ENCODE measurements at regions not wholly inside any gene's neighbourhood (a gene's known extent, or its start where the extent isn't known, plus 50 kb on each side); places are given as distances from the start of the nearest gene placed in this dataset.

GRCh38 chr20:55239269-55239668 lies 763.9 kb downstream of the DOK5 start:
- Histone ChIP-seq H3K27ac (no peak overlapping the region), H3K4me1 (no peaks in the 10 kb centered on the region), H3K9me3 (no peaks in the 10 kb centered on the region), H3K36me3 (no peaks in the 10 kb centered on the region), H3K4me3 (no peak overlapping the region), H3K27me3 (no peaks in the 10 kb centered on the region)
- WGBS, 2 donors (ENCODE audit: low coverage in 1 of 2): 71 to 83% methylated on average over 1 of the region's 1 CpG
- ATAC-seq: no peak
- TF ChIP-seq POLR2A (IDR thresholded peaks at IDR 0.05) (no peak), CTCF (IDR thresholded peaks at IDR 0.05) (no peak), POLR2AphosphoS5 (IDR thresholded peaks at IDR 0.05) (no peak), EP300 (IDR thresholded peaks at IDR 0.05) (no peak)

GRCh38 chr20:55232647-55233046 lies 757.3 kb downstream of the DOK5 start:
- no peak for ATAC-seq
- Histone ChIP-seq H3K4me3 (no peak overlapping the region), H3K27ac (no peak overlapping the region), H3K27me3 (no peaks in the 10 kb centered on the region), H3K9me3 (peaks cover 0 to under 1% (median 0%) of the 10 kb centered on the region in 3 donors), H3K36me3 (no peaks in the 10 kb centered on the region), H3K4me1 (no peaks in the 10 kb centered on the region)
- 71 to 82% methylated on average over 1 of the region's 1 CpG for WGBS, 2 donors (ENCODE audit: low coverage in 1 of 2)
- TF ChIP-seq CTCF (IDR thresholded peaks at IDR 0.05) (no peak), POLR2A (IDR thresholded peaks at IDR 0.05) (no peak), EP300 (IDR thresholded peaks at IDR 0.05) (no peak), POLR2AphosphoS5 (IDR thresholded peaks at IDR 0.05) (no peak)

GRCh38 chr20:55229451-55229850 lies 754.1 kb downstream of the DOK5 start:
- Histone ChIP-seq H3K4me1 (no peaks in the 10 kb centered on the region), H3K27me3 (no peaks in the 10 kb centered on the region), H3K9me3 (peaks cover 0 to 17% (median 0%) of the 10 kb centered on the region in 3 donors), H3K36me3 (no peaks in the 10 kb centered on the region), H3K4me3 (no peak overlapping the region), H3K27ac (no peak overlapping the region)
- no peak for ATAC-seq
- WGBS, 2 donors (ENCODE audit: low coverage in 1 of 2): 44 to 45% methylated on average over 1 of the region's 1 CpG
- TF ChIP-seq POLR2AphosphoS5 (IDR thresholded peaks at IDR 0.05) (no peak), CTCF (IDR thresholded peaks at IDR 0.05) (no peak), EP300 (IDR thresholded peaks at IDR 0.05) (no peak), POLR2A (IDR thresholded peaks at IDR 0.05) (no peak)

- no peak for ATAC-seq
- Histone ChIP-seq H3K4me1 (peaks cover 0 to 7% (median 0%) of the 10 kb centered on the region in 3 donors), H3K27me3 (no peaks in the 10 kb centered on the region), H3K4me3 (no peak overlapping the region), H3K9me3 (peaks cover 0 to 8% (median 0%) of the 10 kb centered on the region in 3 donors), H3K36me3 (no peaks in the 10 kb centered on the region), H3K27ac (no peak overlapping the region)
- TF ChIP-seq POLR2AphosphoS5 (IDR thresholded peaks at IDR 0.05) (no peak), EP300 (IDR thresholded peaks at IDR 0.05) (no peak), POLR2A (IDR thresholded peaks at IDR 0.05) (no peak), CTCF (IDR thresholded peaks at IDR 0.05) (no peak)
- 38 to 54% methylated on average over 8 of the region's 8 CpGs for WGBS, 2 donors (ENCODE audit: low coverage in 1 of 2)
These were observed 741.3 kb downstream of the DOK5 start for GRCh38 chr20:55216525-55217242.

GRCh38 chr20:55213653-55214052 lies 738.3 kb downstream of the DOK5 start:
- Histone ChIP-seq H3K9me3 (peaks cover 0 to 8% (median 0%) of the 10 kb centered on the region in 3 donors), H3K27me3 (no peaks in the 10 kb centered on the region), H3K36me3 (no peaks in the 10 kb centered on the region), H3K4me1 (peaks cover 0 to 7% (median 0%) of the 10 kb centered on the region in 3 donors), H3K27ac (no peak overlapping the region), H3K4me3 (no peak overlapping the region)
- no peak for ATAC-seq
- TF ChIP-seq POLR2A (IDR thresholded peaks at IDR 0.05) (no peak), CTCF (IDR thresholded peaks at IDR 0.05) (no peak), POLR2AphosphoS5 (IDR thresholded peaks at IDR 0.05) (no peak), EP300 (IDR thresholded peaks at IDR 0.05) (no peak)
- WGBS, 2 donors (ENCODE audit: low coverage in 1 of 2): 80% methylated on average over 6 of the region's 6 CpGs
